GM18907 (cell line): ENCODE measurements at regions not wholly inside any gene's neighbourhood (a gene's known extent, or its start where the extent isn't known, plus 50 kb on each side); places are given as distances from the start of the nearest gene placed in this dataset.
"Not testable (repeated sequence)": the region's sequence is repeated elsewhere in the genome, so short reads cannot be mapped to it uniquely, and the experiment has no call there.

Experiments used
- ATAC-seq: cut with Tn5 transposase; IDR thresholded peaks from one replicate; pipeline ENCODE4 v1.9.1; 2021; ENCODE audit warnings: mild to moderate bottlenecking, moderate library complexity; ENCODE audit not compliant: unreplicated experiment

GRCh38 chr16:5165429-5165828 lies 67.8 kb upstream of the EEF2KMT start:
- ATAC-seq = not testable (repeated sequence)

DNA sequence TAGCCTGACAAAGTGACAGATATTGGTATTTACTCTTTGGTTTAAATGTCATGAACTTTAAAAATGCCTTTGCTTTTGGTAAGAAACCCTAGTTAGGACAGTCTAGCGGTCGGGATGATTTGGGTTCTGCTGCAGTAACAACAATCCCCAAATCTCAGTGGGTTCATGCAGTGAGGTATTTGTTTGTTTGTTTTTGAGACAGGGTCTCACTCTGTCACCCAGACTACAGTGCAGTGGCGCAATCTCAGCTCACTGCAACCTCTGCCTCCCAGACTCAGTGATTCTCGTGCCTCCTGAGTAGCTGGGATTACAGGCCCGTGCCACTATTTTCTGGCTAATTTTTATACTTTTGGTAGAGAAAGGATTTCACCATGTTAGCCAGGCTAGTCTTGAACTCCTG lies 65.2 kb upstream of the EEF2KMT start:
- ATAC-seq = not testable (repeated sequence)

GRCh38 chr16:5161888-5162287 lies 64.3 kb upstream of the EEF2KMT start:
- ATAC-seq = not testable (repeated sequence)

DNA sequence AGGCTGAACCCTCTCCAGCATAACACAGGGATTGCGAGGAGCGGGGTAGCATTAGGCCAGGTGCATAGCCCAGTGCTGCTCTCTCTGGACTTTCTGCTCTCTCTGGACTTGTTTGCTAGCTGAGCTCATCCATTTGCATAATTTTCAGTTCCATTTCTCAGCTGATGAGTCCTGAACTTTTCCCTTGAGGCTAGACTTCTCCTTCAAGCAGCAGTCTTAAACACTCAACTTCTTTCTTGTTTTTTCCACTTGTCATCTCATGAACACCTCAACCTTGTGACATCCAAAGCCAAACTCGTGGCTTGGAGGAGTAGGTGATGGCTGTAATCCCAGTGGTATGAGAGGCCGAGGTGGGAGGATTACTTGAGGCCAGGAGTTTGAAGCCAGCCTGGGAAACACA lies 62.4 kb upstream of the EEF2KMT start:
- ATAC-seq = not testable (repeated sequence)

- ATAC-seq = not testable (repeated sequence)
These were observed 61.9 kb upstream of the EEF2KMT start for GRCh38 chr16:5159537-5159936.

GRCh38 chr16:5158494-5158893 lies 60.9 kb upstream of the EEF2KMT start:
- ATAC-seq = no peak

GRCh38 chr16:5156486-5156885 lies 58.9 kb upstream of the EEF2KMT start:
- not testable (repeated sequence) for ATAC-seq

GRCh38 chr16:5154006-5154405 lies 56.4 kb upstream of the EEF2KMT start:
- not testable (repeated sequence) for ATAC-seq

DNA sequence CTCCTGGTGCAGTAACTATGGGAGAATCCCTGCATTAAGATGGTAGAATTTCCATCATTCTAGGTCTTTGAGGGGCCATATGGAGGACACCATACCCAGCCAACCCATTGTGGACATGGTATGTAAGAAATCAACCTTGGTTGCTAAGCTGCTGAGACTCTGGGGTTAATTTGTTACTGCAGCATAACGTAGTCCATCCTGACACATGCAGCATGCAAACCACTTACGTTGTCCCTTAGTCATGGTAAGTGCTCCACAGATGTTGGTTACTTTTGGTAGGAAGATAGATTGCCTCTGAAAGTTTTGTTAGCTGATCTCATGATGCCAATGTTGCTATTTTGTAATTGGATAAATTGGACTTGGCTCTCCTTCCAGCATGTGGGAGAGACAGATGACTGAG lies 53.8 kb upstream of the EEF2KMT start:
- ATAC-seq = not testable (repeated sequence)
